ENCODE measurements at regions not wholly inside any gene's neighbourhood (a gene's known extent, or its start where the extent isn't known, plus 50 kb on each side); places are given as distances from the start of the nearest gene placed in this dataset.

GRCh38 chr6:147087641-147088040 lies 116.6 kb upstream of the STXBP5 start:
- DNase-seq = no peak

GRCh38 chr6:147088861-147089260 lies 115.4 kb upstream of the STXBP5 start:
- DNase-seq = no peak

- DNase-seq = no peak
Observed at GRCh38 chr6:147095316-147095715, 108.9 kb upstream of the STXBP5 start.

GRCh38 chr6:147099974-147100373 lies 104.2 kb upstream of the STXBP5 start:
- DNase-seq = no peak

GRCh38 chr6:147103007-147103406 lies 101.2 kb upstream of the STXBP5 start:
- no peak for DNase-seq

- DNase-seq = no peak
Observed at GRCh38 chr6:147103694-147104093, 100.5 kb upstream of the STXBP5 start.

- DNase-seq = no peak
Observed at GRCh38 chr6:147105786-147106185, 98.4 kb upstream of the STXBP5 start.

GRCh38 chr6:147106759-147107401 lies 97.3 kb upstream of the STXBP5 start:
- no peak for DNase-seq

- no peak for DNase-seq
Observed at GRCh38 chr6:147108259-147108910, 95.8 kb upstream of the STXBP5 start.

GRCh38 chr6:147109707-147110106 lies 94.5 kb upstream of the STXBP5 start:
- no peak for DNase-seq

- DNase-seq = no peak
Observed at GRCh38 chr6:147116056-147116455, 88.2 kb upstream of the STXBP5 start.

GRCh38 chr6:147117011-147117410 lies 87.2 kb upstream of the STXBP5 start:
- DNase-seq = no peak

- DNase-seq = peak; percentile 12
Observed at GRCh38 chr6:147117580-147117979, 86.6 kb upstream of the STXBP5 start.

- DNase-seq = no peak
Observed at GRCh38 chr6:147119310-147119709, 84.9 kb upstream of the STXBP5 start.

GRCh38 chr6:147122823-147123222 lies 81.4 kb upstream of the STXBP5 start:
- DNase-seq = no peak

- DNase-seq = no peak
Observed at GRCh38 chr6:147126618-147127022, 77.6 kb upstream of the STXBP5 start.

GRCh38 chr6:147127587-147127986 lies 76.6 kb upstream of the STXBP5 start:
- no peak for DNase-seq

- no peak for DNase-seq
Observed at GRCh38 chr6:147128056-147128455, 76.2 kb upstream of the STXBP5 start.

- DNase-seq = no peak
Observed at GRCh38 chr6:147131532-147132128, 72.6 kb upstream of the STXBP5 start.

- no peak for DNase-seq
Observed at GRCh38 chr6:147132889-147133288, 71.3 kb upstream of the STXBP5 start.

GRCh38 chr6:147133669-147134068 lies 70.5 kb upstream of the STXBP5 start:
- DNase-seq = no peak

GRCh38 chr6:147135211-147135681 lies 69.0 kb upstream of the STXBP5 start:
- DNase-seq = no peak

GRCh38 chr6:147136057-147136456 lies 68.2 kb upstream of the STXBP5 start:
- DNase-seq = no peak

- DNase-seq = no peak
Observed at GRCh38 chr6:147137986-147138385, 66.2 kb upstream of the STXBP5 start.

Measured in midbrain (tissue), 1 donor.